K562 (cell line): ENCODE measurements at regions not wholly inside any gene's neighbourhood (a gene's known extent, or its start where the extent isn't known, plus 50 kb on each side); places are given as distances from the start of the nearest gene placed in this dataset.

ENCODE experiments used
- ATAC-seq: fragments of 200-7000 bp; cut with Tn5 transposase; 3 replicates; pipeline ENCODE4 v1.9.1; 2020; ENCODE audit warnings: moderate library complexity
- BruUV-seq: library from RNA; stranded (reverse); fragments of 400-500 nt; replicated peaks from 2 replicates; lab custom pipeline; 2021; lab: Mats Ljungman, UMichigan
- CTCF ChIA-PET: fragments of 300-600 bp; formaldehyde crosslinking; extraction: SDS; loops from one replicate; lab custom pipeline; 2021; ENCODE audit warnings: low intra/inter-chr PET ratio; lab: Yijun Ruan, JAX
- POLR2A ChIA-PET: fragments of 300-600, 350-650 bp; sonication (Branson Sonifier 250); formaldehyde crosslinking; extraction: SDS; loops from one replicate; lab custom pipeline; 2021; ENCODE audit warnings: antibody characterized with exemption, inconsistent platforms; lab: Yijun Ruan, JAX
- DNase-seq, 4 experiments: peaks; one replicate each; pipeline versions ENCODE4 v3.0.0 to v3.0.0-alpha.2; 2011 to 2018; ENCODE audit warnings: low spot score in 3 of 4, mixed read lengths in 3 of 4; ENCODE audit errors: extremely low read depth in 1 of 4
- FAIRE-seq: peaks from 2 replicates; lab custom pipeline; 2011; peaks lifted over from hg19 to GRCh38; lab: Jason Lieb, UNC
- H2AFZ ChIP-seq: 2 replicates; pipeline ENCODE4 v1.6.0; 2011; ENCODE audit warnings: low read depth, low read length, control low read depth, inconsistent platforms
- H3K27ac ChIP-seq: fragments of 200-600 bp; 3 replicates; pipeline ENCODE4 v1.8.0; 2011; ENCODE audit warnings: low read depth, mild to moderate bottlenecking, control low read depth, inconsistent platforms, low read length, moderate library complexity, mixed read lengths; ENCODE audit errors: extremely low read depth
- H3K27me3 ChIP-seq, 2 experiments: fragments of 300-600 bp in 1 of 2; 2 replicates in 1 of 2; 3 replicates in 1 of 2; pipeline versions ENCODE4 v1.6.0 to v1.8.0; 2011; ENCODE audit warnings: inconsistent platforms in 2 of 2, low read length in 2 of 2, mild to moderate bottlenecking in 1 of 2, mixed read lengths in 1 of 2, moderate library complexity in 1 of 2; ENCODE audit not compliant: control insufficient read depth in 2 of 2, insufficient read depth in 2 of 2
- H3K36me3 ChIP-seq: fragments of 300-600 bp; 3 replicates; pipeline ENCODE4 v1.8.0; 2011; ENCODE audit warnings: mild to moderate bottlenecking, low read length, inconsistent platforms; ENCODE audit not compliant: control insufficient read depth, insufficient read depth
- H3K4me1 ChIP-seq, 2 experiments: fragments of 200-600 bp in 1 of 2; replicated peaks in 1 of 2; 2 replicates in 1 of 2; 3 replicates in 1 of 2; pipeline versions ENCODE4 v1.5.1 to v1.8.0; 2011; ENCODE audit warnings: inconsistent platforms in 2 of 2, low read length in 2 of 2, mild to moderate bottlenecking in 1 of 2, mixed read lengths in 1 of 2, moderate library complexity in 1 of 2; ENCODE audit not compliant: control insufficient read depth in 2 of 2, insufficient read depth in 2 of 2
- H3K4me2 ChIP-seq: 2 replicates; pipeline ENCODE4 v1.6.1; 2011; ENCODE audit warnings: low read length, control low read depth, inconsistent platforms, mixed read lengths; ENCODE audit not compliant: insufficient read depth
- H3K4me3 ChIP-seq: fragments of 200-600 bp; sonication (generic), shearing (Covaris generic); 2 replicates; pipeline ENCODE4 v1.5.1; 2016; ENCODE audit warnings: control low read depth, inconsistent platforms
- H3K79me2 ChIP-seq: fragments of 200-600 bp; 3 replicates; pipeline ENCODE4 v1.8.0; 2011; ENCODE audit warnings: low read length, inconsistent platforms; ENCODE audit not compliant: control insufficient read depth, insufficient read depth
- H3K9ac ChIP-seq, 2 experiments: 2 replicates each; pipeline versions ENCODE4 v1.6.0 to v1.6.1; 2011; ENCODE audit warnings: low read depth in 2 of 2, low read length in 2 of 2, control low read depth in 1 of 2, inconsistent platforms in 1 of 2, mild to moderate bottlenecking in 1 of 2, mixed read lengths in 1 of 2; ENCODE audit not compliant: insufficient read depth in 1 of 2
- H3K9me1 ChIP-seq: one replicate; pipeline ENCODE4 v1.6.0; 2011; ENCODE audit warnings: inconsistent platforms, mild to moderate bottlenecking, low read length, moderate library complexity; ENCODE audit not compliant: control insufficient read depth, insufficient read depth
- H3K9me3 ChIP-seq: replicated peaks from 2 replicates; pipeline ENCODE4 v1.5.1; 2011; ENCODE audit warnings: low read depth, low read length, inconsistent platforms; ENCODE audit not compliant: control insufficient read depth, insufficient read depth
- H4K20me1 ChIP-seq: replicated peaks from 2 replicates; pipeline ENCODE4 v1.6.1; 2011; ENCODE audit warnings: low read length, inconsistent platforms, mixed read lengths; ENCODE audit not compliant: control insufficient read depth, insufficient read depth
- ATF2 ChIP-seq: sonication (generic); formaldehyde crosslinking; IDR thresholded peaks from 2 replicates; pipeline ENCODE4 v1.8.1; 2022; ENCODE audit warnings: missing genetic modification reagents
- MAFK ChIP-seq: IDR thresholded peaks from 2 replicates; pipeline ENCODE4 v1.6.1; 2011; ENCODE audit warnings: low read length, improper control_type of control experiment
- MED1 ChIP-seq: sonication (generic); formaldehyde crosslinking; IDR thresholded peaks from 2 replicates; pipeline ENCODE4 v1.8.1; 2023; ENCODE audit warnings: missing genetic modification reagents, borderline replicate concordance
- RAD51 ChIP-seq: fragments of 450-650 bp; IDR thresholded peaks from 2 replicates; pipeline ENCODE4 v1.7.1; 2016; ENCODE audit warnings: low read depth, mild to moderate bottlenecking, borderline replicate concordance
- SNAPC5 ChIP-seq: fragments of 250-450 bp; sonication (Bioruptor Pico); IDR thresholded peaks from 2 replicates; pipeline ENCODE4 v1.8.0; 2021; ENCODE audit warnings: moderate library complexity, mild to moderate bottlenecking, inconsistent platforms
- TFAP4 ChIP-seq: sonication (generic); formaldehyde crosslinking; IDR thresholded peaks from 2 replicates; pipeline ENCODE4 v1.8.0; 2022; ENCODE audit warnings: missing genetic modification reagents, mild to moderate bottlenecking, moderate library complexity, borderline replicate concordance
- ZBTB49 ChIP-seq: sonication (generic); formaldehyde crosslinking; IDR thresholded peaks from 2 replicates; pipeline ENCODE4 v1.8.0; 2022; ENCODE audit warnings: missing genetic modification reagents, mild to moderate bottlenecking, borderline replicate concordance
- ZC3H11A ChIP-seq: IDR thresholded peaks from 2 replicates; pipeline ENCODE4 v1.6.1; 2012; ENCODE audit warnings: low read depth, low read length, improper control_type of control experiment
- ZNF24 ChIP-seq: fragments of 450-650 bp; IDR thresholded peaks from 2 replicates; pipeline ENCODE4 v1.6.1; 2016
- WGBS: fragments of 100-300 bp; shearing (Covaris generic); methylation state at CpG from one replicate; pipeline ENCODE4 v1.1.6; 2016; ENCODE audit warnings: low coverage, mixed read lengths; ENCODE audit not compliant: insufficient coverage; ENCODE audit errors: missing lambda C conversion rate; 5-methylcytosine and 5-hydroxymethylcytosine counted together
- in situ Hi-C: fragments of 300-500 bp; cut with MboI; formaldehyde crosslinking; loops from 4 replicates; pipeline ENCODE4 v1.15.0; 2018; ENCODE audit warnings: inconsistent platforms, mixed read lengths
- intact Hi-C: fragments of 100-400 bp; cut with micrococcal nuclease; formaldehyde crosslinking; loops from 2 replicates; pipeline ENCODE4 v1.14.2; 2022
- TF ChIP-seq, protein P1 (sequence below): conservative IDR thresholded peaks from 2 replicates; pipeline ENCODE4 v1.6.1; 2011; ENCODE audit warnings: low read depth, mild to moderate bottlenecking, low read length; ENCODE audit not compliant: control insufficient read depth
- TF ChIP-seq, protein P2 (sequence below): sonication (generic); formaldehyde crosslinking; IDR thresholded peaks from 2 replicates; pipeline ENCODE4 v1.8.1; 2023; ENCODE audit warnings: mild to moderate bottlenecking, missing genetic modification reagents, moderate library complexity
- TF ChIP-seq, protein P3 (sequence below): sonication (generic); formaldehyde crosslinking; IDR thresholded peaks from 2 replicates; pipeline ENCODE4 v1.8.0; 2022; ENCODE audit warnings: mild to moderate bottlenecking, missing genetic modification reagents

DNA sequence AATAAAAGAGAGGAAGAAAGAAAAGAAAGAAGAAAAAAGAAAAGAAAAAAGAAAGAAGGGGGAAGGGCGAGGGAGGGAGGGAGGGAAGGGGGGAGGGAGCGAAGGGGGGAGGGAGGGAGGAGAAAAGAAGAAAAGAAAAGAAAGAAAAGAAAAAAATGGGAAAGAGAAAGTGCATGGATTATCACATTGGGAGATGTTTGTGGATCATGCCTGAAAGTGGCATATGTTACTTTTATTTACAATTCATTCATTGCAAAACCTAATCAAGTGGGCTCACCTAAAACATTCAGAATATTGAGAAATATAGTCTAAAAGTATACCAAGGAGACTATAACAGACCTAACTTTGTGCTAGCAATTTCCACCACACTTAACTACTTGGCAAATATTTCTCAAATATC, 246.9 kb upstream of the SYT1 start (continued):
- no peak for TF ChIP-seq TFAP4 (CRISPR knock-in tag)

GRCh38 chr12:78622529-78623195, 241.9 kb upstream of the SYT1 start:
- H3K9me3 ChIP-seq = no peaks in the 10 kb centered on the region; the same call in 1 of the 2 replicates
- in situ Hi-C loops (no loop called here), intact Hi-C loops (no loop called here)
- no peak overlapping the region for H3K4me3 ChIP-seq
- POLR2A ChIA-PET = no interaction called here
- no peak overlapping the region for H3K4me2 ChIP-seq
- H3K27me3 ChIP-seq = no peaks in the 10 kb centered on the region
- CTCF ChIA-PET = no interaction called here
- no peaks in the 10 kb centered on the region for H3K79me2 ChIP-seq
- H3K9ac ChIP-seq = no peak overlapping the region
- WGBS = 0% methylated on average over 3 of the region's 3 CpGs
- BruUV-seq = no TSS peak
- H3K4me1 ChIP-seq = no peaks in the 10 kb centered on the region
- DNase-seq (no peak), ATAC-seq (no peak), FAIRE-seq (no peak)
- no peaks in the 10 kb centered on the region for H4K20me1 ChIP-seq
- H3K36me3 ChIP-seq = no peaks in the 10 kb centered on the region
- no peak overlapping the region for H3K27ac ChIP-seq
- no peak overlapping the region for H2AFZ ChIP-seq
- no peaks in the 10 kb centered on the region for H3K9me1 ChIP-seq
- TF ChIP-seq ZBTB49 (CRISPR knock-in tag) = no peak
- no peak for TF ChIP-seq ZNF24
- no peak for TF ChIP-seq MED1 (CRISPR knock-in tag)
- TF ChIP-seq, protein P1, sequence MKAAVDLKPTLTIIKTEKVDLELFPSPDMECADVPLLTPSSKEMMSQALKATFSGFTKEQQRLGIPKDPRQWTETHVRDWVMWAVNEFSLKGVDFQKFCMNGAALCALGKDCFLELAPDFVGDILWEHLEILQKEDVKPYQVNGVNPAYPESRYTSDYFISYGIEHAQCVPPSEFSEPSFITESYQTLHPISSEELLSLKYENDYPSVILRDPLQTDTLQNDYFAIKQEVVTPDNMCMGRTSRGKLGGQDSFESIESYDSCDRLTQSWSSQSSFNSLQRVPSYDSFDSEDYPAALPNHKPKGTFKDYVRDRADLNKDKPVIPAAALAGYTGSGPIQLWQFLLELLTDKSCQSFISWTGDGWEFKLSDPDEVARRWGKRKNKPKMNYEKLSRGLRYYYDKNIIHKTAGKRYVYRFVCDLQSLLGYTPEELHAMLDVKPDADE = no peak
- TF ChIP-seq SNAPC5 (CRISPR knock-in tag) = no peak
- TF ChIP-seq, protein P2, sequence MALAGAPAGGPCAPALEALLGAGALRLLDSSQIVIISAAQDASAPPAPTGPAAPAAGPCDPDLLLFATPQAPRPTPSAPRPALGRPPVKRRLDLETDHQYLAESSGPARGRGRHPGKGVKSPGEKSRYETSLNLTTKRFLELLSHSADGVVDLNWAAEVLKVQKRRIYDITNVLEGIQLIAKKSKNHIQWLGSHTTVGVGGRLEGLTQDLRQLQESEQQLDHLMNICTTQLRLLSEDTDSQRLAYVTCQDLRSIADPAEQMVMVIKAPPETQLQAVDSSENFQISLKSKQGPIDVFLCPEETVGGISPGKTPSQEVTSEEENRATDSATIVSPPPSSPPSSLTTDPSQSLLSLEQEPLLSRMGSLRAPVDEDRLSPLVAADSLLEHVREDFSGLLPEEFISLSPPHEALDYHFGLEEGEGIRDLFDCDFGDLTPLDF (CRISPR knock-in tag) = no peak
- no peak for TF ChIP-seq ATF2 (CRISPR knock-in tag)
- TF ChIP-seq MAFK = no peak
- no peak for TF ChIP-seq ZC3H11A
- TF ChIP-seq, protein P3, sequence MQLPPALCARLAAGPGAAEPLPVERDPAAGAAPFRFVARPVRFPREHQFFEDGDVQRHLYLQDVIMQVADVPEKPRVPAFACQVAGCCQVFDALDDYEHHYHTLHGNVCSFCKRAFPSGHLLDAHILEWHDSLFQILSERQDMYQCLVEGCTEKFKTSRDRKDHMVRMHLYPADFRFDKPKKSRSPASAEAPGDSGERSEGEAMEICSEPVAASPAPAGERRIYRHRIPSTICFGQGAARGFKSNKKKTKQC (CRISPR knock-in tag) = no peak
- no peak for TF ChIP-seq RAD51
